ENCODE measurements at regions not wholly inside any gene's neighbourhood (a gene's known extent, or its start where the extent isn't known, plus 50 kb on each side); places are given as distances from the start of the nearest gene placed in this dataset.

- TF ChIP-seq CTCF (conservative IDR thresholded peaks at IDR 0.05; ENCODE audit: low read depth, low read length): no peak
- DNase-seq (ENCODE audit: low read depth): no peak
- no peak overlapping the region for H3K4me3 ChIP-seq (ENCODE audit: low read length)
These were observed 150.6 kb upstream of the AFDN start for GRCh38 chr6:167676000-167676665.

GRCh38 chr6:167676666-167677421 lies 149.9 kb upstream of the AFDN start:
- no peak for DNase-seq (ENCODE audit: low read depth)
- TF ChIP-seq CTCF (conservative IDR thresholded peaks at IDR 0.05; ENCODE audit: low read depth, low read length): no peak
- no peak overlapping the region for H3K4me3 ChIP-seq (ENCODE audit: low read length)

GRCh38 chr6:167677422-167677789 lies 149.3 kb upstream of the AFDN start:
- TF ChIP-seq CTCF (conservative IDR thresholded peaks at IDR 0.05; ENCODE audit: low read depth, low read length): no peak
- no peak for DNase-seq (ENCODE audit: low read depth)
- no peak overlapping the region for H3K4me3 ChIP-seq (ENCODE audit: low read length)

- no peak for TF ChIP-seq CTCF (conservative IDR thresholded peaks at IDR 0.05; ENCODE audit: low read depth, low read length)
- no peak for DNase-seq (ENCODE audit: low read depth)
- H3K4me3 ChIP-seq (ENCODE audit: low read length): peak overlapping the region; percentile 54
These were observed 148.3 kb upstream of the AFDN start for GRCh38 chr6:167678102-167679101.

- no peak for DNase-seq (ENCODE audit: low read depth)
- peak overlapping the region; percentile 54 for H3K4me3 ChIP-seq (ENCODE audit: low read length)
- TF ChIP-seq CTCF (conservative IDR thresholded peaks at IDR 0.05; ENCODE audit: low read depth, low read length): no peak
These were observed 147.5 kb upstream of the AFDN start for GRCh38 chr6:167679122-167679736.

- no peak overlapping the region for H3K4me3 ChIP-seq (ENCODE audit: low read length)
- TF ChIP-seq CTCF (conservative IDR thresholded peaks at IDR 0.05; ENCODE audit: low read depth, low read length): no peak
These were observed 146.7 kb upstream of the AFDN start for GRCh38 chr6:167679790-167680604.

More at GRCh38 chr6:167679790-167680604, 146.7 kb upstream of the AFDN start:
- DNase-seq (ENCODE audit: low read depth): no peak

Measured in retinal pigment epithelial cell (primary cell).